H9 (cell line): ENCODE measurements at regions not wholly inside any gene's neighbourhood (a gene's known extent, or its start where the extent isn't known, plus 50 kb on each side); places are given as distances from the start of the nearest gene placed in this dataset.

Experiments
- DNase-seq: peaks from one replicate; pipeline ENCODE4 v3.0.0-alpha.2; 2017
- H2AFZ ChIP-seq: one replicate; pipeline ENCODE4 v1.6.1; 2013; ENCODE audit warnings: mild to moderate bottlenecking, low read length, control low read depth, moderate library complexity
- H2AK5ac ChIP-seq: 2 replicates; pipeline ENCODE4 v1.6.1; 2013; ENCODE audit warnings: low read length, control low read depth, mixed read lengths; ENCODE audit not compliant: insufficient read length
- H2BK120ac ChIP-seq: one replicate; pipeline ENCODE4 v1.6.1; 2013; ENCODE audit warnings: low read depth, mild to moderate bottlenecking, low read length, control low read depth, inconsistent platforms; ENCODE audit not compliant: poor library complexity, severe bottlenecking
- H2BK12ac ChIP-seq: 2 replicates; pipeline ENCODE4 v1.6.1; 2013; ENCODE audit warnings: low read length, control low read depth, mixed read lengths, low read depth; ENCODE audit not compliant: insufficient read length
- H2BK15ac ChIP-seq: 2 replicates; pipeline ENCODE4 v1.6.1; 2013; ENCODE audit warnings: low read depth, low read length, control low read depth
- H2BK20ac ChIP-seq: one replicate; pipeline ENCODE4 v1.6.1; 2013; ENCODE audit warnings: low read depth, mild to moderate bottlenecking, low read length, control low read depth, inconsistent platforms; ENCODE audit not compliant: poor library complexity, severe bottlenecking
- H2BK5ac ChIP-seq: 2 replicates; pipeline ENCODE4 v1.6.1; 2013; ENCODE audit warnings: low read length, control low read depth, mixed read lengths; ENCODE audit not compliant: insufficient read length
- H3K14ac ChIP-seq: 2 replicates; pipeline ENCODE4 v1.6.1; 2013; ENCODE audit warnings: low read length, control low read depth; ENCODE audit not compliant: insufficient read depth
- H3K18ac ChIP-seq: 2 replicates; pipeline ENCODE4 v1.6.1; 2013; ENCODE audit warnings: low read depth, mild to moderate bottlenecking, mixed read lengths, low read length, control low read depth; ENCODE audit not compliant: insufficient read length
- H3K23ac ChIP-seq: 2 replicates; pipeline ENCODE4 v1.6.1; 2013; ENCODE audit warnings: low read length, control low read depth, mixed read lengths, low read depth; ENCODE audit not compliant: insufficient read length
- H3K23me2 ChIP-seq: 2 replicates; pipeline ENCODE4 v1.6.1; 2013; ENCODE audit warnings: low read depth, mild to moderate bottlenecking, mixed read lengths, low read length, control low read depth; ENCODE audit not compliant: insufficient read length, poor library complexity, severe bottlenecking
- H3K27ac ChIP-seq: 2 replicates; pipeline ENCODE4 v1.5.1; 2013; ENCODE audit warnings: low read length, control low read depth, mixed read lengths, low read depth; ENCODE audit not compliant: insufficient read length
- H3K27me3 ChIP-seq: 2 replicates; pipeline ENCODE4 v1.6.1; 2013; ENCODE audit warnings: low read length, control low read depth, inconsistent platforms; ENCODE audit not compliant: insufficient read depth
- H3K4ac ChIP-seq: 2 replicates; pipeline ENCODE4 v1.6.1; 2013; ENCODE audit warnings: low read depth, mild to moderate bottlenecking, control low read depth, inconsistent platforms, low read length, moderate library complexity
- H3K4me1 ChIP-seq: 2 replicates; pipeline ENCODE4 v1.6.1; 2013; ENCODE audit warnings: low read length, control low read depth, inconsistent platforms; ENCODE audit not compliant: insufficient read depth
- H3K4me2 ChIP-seq: 2 replicates; pipeline ENCODE4 v1.6.1; 2013; ENCODE audit warnings: low read length, control low read depth, mixed read lengths; ENCODE audit not compliant: insufficient read length, insufficient read depth
- H3K56ac ChIP-seq: 2 replicates; pipeline ENCODE4 v1.6.1; 2013; ENCODE audit warnings: low read depth, mild to moderate bottlenecking, mixed read lengths, low read length, control low read depth; ENCODE audit not compliant: insufficient read length
- H3K79me1 ChIP-seq: 2 replicates; pipeline ENCODE4 v1.6.1; 2013; ENCODE audit warnings: low read depth, mild to moderate bottlenecking, moderate library complexity, low read length, control low read depth, inconsistent platforms; ENCODE audit not compliant: insufficient read depth, poor library complexity, severe bottlenecking
- H3K79me2 ChIP-seq: 2 replicates; pipeline ENCODE4 v1.6.1; 2013; ENCODE audit warnings: low read length, control low read depth, inconsistent platforms; ENCODE audit not compliant: insufficient read depth
- H3K9ac ChIP-seq: 2 replicates; pipeline ENCODE4 v1.6.1; 2013; ENCODE audit warnings: low read length, control low read depth, mixed read lengths; ENCODE audit not compliant: insufficient read length; ENCODE audit errors: extremely low read depth
- H3K9me3 ChIP-seq: one replicate; pipeline ENCODE4 v1.6.1; 2013; ENCODE audit warnings: low read depth, low read length, inconsistent platforms; ENCODE audit not compliant: control insufficient read depth
- H3T11ph ChIP-seq: one replicate; pipeline ENCODE4 v1.6.1; 2013; ENCODE audit warnings: mild to moderate bottlenecking, low read length, control low read depth, inconsistent platforms
- H4K20me1 ChIP-seq: one replicate; pipeline ENCODE4 v1.6.1; 2013; ENCODE audit not compliant: control insufficient read depth, insufficient read length, insufficient read depth
- H4K5ac ChIP-seq: 2 replicates; pipeline ENCODE4 v1.6.1; 2013; ENCODE audit warnings: low read depth, mild to moderate bottlenecking, mixed read lengths, low read length, control low read depth; ENCODE audit not compliant: insufficient read length
- H4K8ac ChIP-seq: replicated peaks from 2 replicates; pipeline ENCODE4 v1.6.1; 2013; ENCODE audit warnings: low read length, control low read depth, mixed read lengths, low read depth; ENCODE audit not compliant: insufficient read length
- H4K91ac ChIP-seq: 2 replicates; pipeline ENCODE4 v1.6.1; 2013; ENCODE audit warnings: low read depth, mild to moderate bottlenecking, moderate library complexity, mixed read lengths, low read length, control low read depth; ENCODE audit not compliant: insufficient read length
- H3K27ac Mint-ChIP-seq, 3 experiments: 2 replicates in 2 of 3; 3 replicates in 1 of 3; pipeline ENCODE4 v1.8.0; 2020 to 2021; ENCODE audit warnings: mixed read lengths in 3 of 3, mild to moderate bottlenecking in 1 of 3, moderate library complexity in 1 of 3
- H3K27me3 Mint-ChIP-seq: 2 replicates; pipeline ENCODE4 v1.8.0; 2021; ENCODE audit warnings: low read depth, mild to moderate bottlenecking, moderate library complexity, mixed read lengths
- H3K36me3 Mint-ChIP-seq, 3 experiments: 2 replicates in 2 of 3; 3 replicates in 1 of 3; pipeline ENCODE4 v1.8.0; 2020 to 2021; ENCODE audit warnings: low read depth in 3 of 3, mixed read lengths in 3 of 3; ENCODE audit not compliant: insufficient read depth in 1 of 3
- H3K4me1 Mint-ChIP-seq, 2 experiments: 2 replicates each; pipeline ENCODE4 v1.8.0; 2020; ENCODE audit warnings: mixed read lengths in 2 of 2
- H3K4me3 Mint-ChIP-seq, 2 experiments: 2 replicates in 1 of 2; 3 replicates in 1 of 2; pipeline ENCODE4 v1.8.0; 2020 to 2021; ENCODE audit warnings: mild to moderate bottlenecking in 2 of 2, mixed read lengths in 2 of 2, moderate library complexity in 1 of 2
- H3K9me3 Mint-ChIP-seq, 2 experiments: 2 replicates in 1 of 2; 3 replicates in 1 of 2; pipeline ENCODE4 v1.8.0; 2020; ENCODE audit warnings: mild to moderate bottlenecking in 2 of 2, mixed read lengths in 2 of 2, moderate library complexity in 1 of 2
- CTCF ChIP-seq: fragments of 200-600 bp; sonication (generic); conservative IDR thresholded peaks from 3 replicates; pipeline ENCODE4 v1.8.0; 2021; ENCODE audit warnings: antibody characterized with exemption, mild to moderate bottlenecking
- WGBS: extraction: QIAGEN DNeasy Blood & Tissue Kit; methylation state at CpG from one replicate; pipeline ENCODE4 v1.1.7; 2013; ENCODE audit warnings: missing lambda C conversion rate, low lambda C conversion rate, mixed read lengths; ENCODE audit not compliant: insufficient read length; ENCODE audit errors: extremely low coverage; 5-methylcytosine and 5-hydroxymethylcytosine counted together

GRCh38 chr16:86405319-86405718 is 105.0 kb upstream of the FOXF1 start:
- H3K18ac ChIP-seq = no peak overlapping the region
- H3K27ac ChIP-seq = no peak overlapping the region
- H2BK120ac ChIP-seq = no peak overlapping the region
- H4K8ac ChIP-seq = no peak overlapping the region
- no peak for TF ChIP-seq CTCF
- no peak overlapping the region for H3K4me2 ChIP-seq
- no peak overlapping the region for H2BK20ac ChIP-seq
- H3T11ph ChIP-seq = no peak overlapping the region
- H2BK15ac ChIP-seq = no peak overlapping the region
- Mint-ChIP-seq H3K4me3 (no peak overlapping the region), H3K4me1 (peaks cover 24 to 34% of the 10 kb centered on the region in 2 experiments), H3K9me3 (peaks cover 1 to 2% of the 10 kb centered on the region in 2 experiments; a peak in 4 of 5 replicates), H3K36me3 (peaks cover 0 to 3% (median 0%) of the 10 kb centered on the region in 3 experiments; a peak in 3 of 7 replicates), H3K27ac (no peak overlapping the region), H3K27me3 (peaks cover 31% of the 10 kb centered on the region)
- H3K4me1 ChIP-seq = no peaks in the 10 kb centered on the region
- H2AK5ac ChIP-seq = no peak overlapping the region
- WGBS = no CpG with 5 or more reads among the region's 12 CpGs
- DNase-seq = no peak
- no peaks in the 10 kb centered on the region for H4K20me1 ChIP-seq
- no peak overlapping the region for H4K91ac ChIP-seq
- H3K4ac ChIP-seq = no peak overlapping the region
- H3K9me3 ChIP-seq = no peaks in the 10 kb centered on the region
- no peak overlapping the region for H3K56ac ChIP-seq
- no peaks in the 10 kb centered on the region for H3K79me2 ChIP-seq
- H2AFZ ChIP-seq = no peak overlapping the region
- H3K23me2 ChIP-seq = no peaks in the 10 kb centered on the region
- no peak overlapping the region for H2BK5ac ChIP-seq
- no peaks in the 10 kb centered on the region for H3K27me3 ChIP-seq
- H3K79me1 ChIP-seq = no peaks in the 10 kb centered on the region
- no peak overlapping the region for H3K14ac ChIP-seq
- H3K23ac ChIP-seq = no peak overlapping the region
- H4K5ac ChIP-seq = no peak overlapping the region
- H2BK12ac ChIP-seq = no peak overlapping the region
- H3K9ac ChIP-seq = no peak overlapping the region
